Natural killer cell (primary cell): ENCODE measurements at regions not wholly inside any gene's neighbourhood (a gene's known extent, or its start where the extent isn't known, plus 50 kb on each side); places are given as distances from the start of the nearest gene placed in this dataset.

Experiments
- ATAC-seq, 3 donors: fragments of 150-1000 bp in 2 of 3; fragments of 200-7000 bp in 1 of 3; cut with Tn5 transposase; 1 replicate in 1 of 3; 2 replicates in 2 of 3; pipeline ENCODE4 v1.10.0; 2021; ENCODE audit warnings: mild to moderate bottlenecking in 2 of 3, moderate library complexity in 2 of 3
- DNase-seq, 2 donors: peaks; one replicate each; pipeline versions ENCODE4 v3.0.0 to v3.0.0-alpha.2; 2013 to 2021; ENCODE audit warnings: mixed read lengths in 1 of 2
- H3K27ac ChIP-seq: one replicate; pipeline ENCODE4 v1.5.1; 2013; ENCODE audit warnings: mild to moderate bottlenecking, low read length
- H3K27me3 ChIP-seq: one replicate; pipeline ENCODE4 v1.6.1; 2013; ENCODE audit warnings: low read length; ENCODE audit not compliant: control insufficient read depth, insufficient read depth
- H3K36me3 ChIP-seq: one replicate; pipeline ENCODE4 v1.6.1; 2013; ENCODE audit warnings: low read length; ENCODE audit not compliant: control insufficient read depth, insufficient read depth
- H3K4me1 ChIP-seq: one replicate; pipeline ENCODE4 v1.6.1; 2013; ENCODE audit warnings: low read length; ENCODE audit not compliant: control insufficient read depth, insufficient read depth
- H3K4me3 ChIP-seq: one replicate; pipeline ENCODE4 v1.5.1; 2013; ENCODE audit warnings: low read length
- H3K9me3 ChIP-seq: one replicate; pipeline ENCODE4 v1.6.1; 2013; ENCODE audit warnings: low read length; ENCODE audit not compliant: control insufficient read depth, insufficient read depth
- H3K27ac Mint-ChIP-seq, 2 donors: one replicate each; pipeline ENCODE4 v1.8.0; 2022; ENCODE audit warnings: mild to moderate bottlenecking in 2 of 2, mixed read lengths in 2 of 2, moderate library complexity in 1 of 2
- H3K27me3 Mint-ChIP-seq, 2 donors: one replicate each; pipeline ENCODE4 v1.8.0; 2022; ENCODE audit warnings: low read depth in 2 of 2, mixed read lengths in 2 of 2
- H3K36me3 Mint-ChIP-seq: one replicate; pipeline ENCODE4 v1.8.0; 2022; ENCODE audit warnings: mixed read lengths
- H3K4me1 Mint-ChIP-seq, 2 donors: one replicate each; pipeline ENCODE4 v1.8.0; 2022; ENCODE audit warnings: mixed read lengths in 2 of 2
- H3K4me3 Mint-ChIP-seq: one replicate; pipeline ENCODE4 v1.8.0; 2022; ENCODE audit warnings: mild to moderate bottlenecking, moderate library complexity, mixed read lengths
- H3K9me3 Mint-ChIP-seq, 2 donors: one replicate each; pipeline ENCODE4 v1.8.0; 2022; ENCODE audit warnings: mixed read lengths in 2 of 2
- CTCF ChIP-seq: fragments of 200-600 bp; IDR thresholded peaks from one replicate; pipeline ENCODE4 v1.8.0; 2022; ENCODE audit warnings: antibody characterized with exemption
- WGBS: methylation state at CpG from one replicate; pipeline ENCODE4 v1.1.7; 2013; ENCODE audit warnings: missing lambda C conversion rate; ENCODE audit not compliant: insufficient coverage; 5-methylcytosine and 5-hydroxymethylcytosine counted together
- intact Hi-C: fragments of 100-400 bp; cut with micrococcal nuclease; formaldehyde crosslinking; loops from one replicate; pipeline ENCODE4 v1.14.2; 2022

- Histone ChIP-seq H3K4me3 (no peak overlapping the region), H3K9me3 (no peaks in the 10 kb centered on the region), H3K36me3 (no peaks in the 10 kb centered on the region), H3K27me3 (no peaks in the 10 kb centered on the region), H3K27ac (no peak overlapping the region), H3K4me1 (no peaks in the 10 kb centered on the region)
- ATAC-seq, result no peak
- Mint-ChIP-seq H3K4me1 (no peaks in the 10 kb centered on the region), H3K36me3 (no peaks in the 10 kb centered on the region), H3K27ac (no peak overlapping the region), H3K27me3 (peaks cover 2 to 11% of the 10 kb centered on the region in 2 donors), H3K4me3 (no peak overlapping the region), H3K9me3 (no peaks in the 10 kb centered on the region)
- intact Hi-C loops, result no loop called here
- TF ChIP-seq CTCF, result no peak
- WGBS, result 96% methylated on average over 22 of the region's 24 CpGs
- no peak for DNase-seq
Measured at GRCh38 chr5:56498759-56499395, 265.7 kb upstream of the ANKRD55 start.

- no peak for DNase-seq
- Histone ChIP-seq H3K9me3 (no peaks in the 10 kb centered on the region), H3K4me1 (no peaks in the 10 kb centered on the region), H3K27me3 (no peaks in the 10 kb centered on the region), H3K27ac (no peak overlapping the region), H3K36me3 (no peaks in the 10 kb centered on the region), H3K4me3 (no peak overlapping the region)
- Mint-ChIP-seq H3K9me3 (no peaks in the 10 kb centered on the region), H3K4me3 (no peak overlapping the region), H3K27ac (no peak overlapping the region), H3K36me3 (no peaks in the 10 kb centered on the region), H3K4me1 (no peaks in the 10 kb centered on the region), H3K27me3 (peaks cover 2 to 11% of the 10 kb centered on the region in 2 donors)
- intact Hi-C loops, result no loop called here
- WGBS, result 57% methylated on average over 5 of the region's 5 CpGs
- TF ChIP-seq CTCF, result no peak
- no peak for ATAC-seq
Measured at GRCh38 chr5:56496581-56497063, 263.5 kb upstream of the ANKRD55 start.

GRCh38 chr5:56494300-56494731, 261.2 kb upstream of the ANKRD55 start:
- no peaks in the 10 kb centered on the region for H3K4me1 ChIP-seq
- Mint-ChIP-seq H3K9me3 (no peaks in the 10 kb centered on the region), H3K36me3 (no peaks in the 10 kb centered on the region), H3K27me3 (no peaks in the 10 kb centered on the region), H3K4me1 (no peaks in the 10 kb centered on the region), H3K27ac (no peak overlapping the region), H3K4me3 (no peak overlapping the region)
- H3K9me3 ChIP-seq, result no peaks in the 10 kb centered on the region
- H3K27ac ChIP-seq, result no peak overlapping the region
- TF ChIP-seq CTCF, result no peak
- no peaks in the 10 kb centered on the region for H3K36me3 ChIP-seq
- H3K4me3 ChIP-seq, result no peak overlapping the region
- intact Hi-C loops, result no loop called here
- WGBS, result 48% methylated on average over 7 of the region's 7 CpGs
- no peaks in the 10 kb centered on the region for H3K27me3 ChIP-seq
- ATAC-seq, result no peak
- DNase-seq, result no peak

GRCh38 chr5:56493766-56494165, 260.6 kb upstream of the ANKRD55 start:
- TF ChIP-seq CTCF, result no peak
- Mint-ChIP-seq H3K9me3 (no peaks in the 10 kb centered on the region), H3K4me1 (no peaks in the 10 kb centered on the region), H3K27me3 (no peaks in the 10 kb centered on the region), H3K27ac (no peak overlapping the region), H3K4me3 (no peak overlapping the region), H3K36me3 (no peaks in the 10 kb centered on the region)
- ATAC-seq, result no peak
- Histone ChIP-seq H3K27ac (no peak overlapping the region), H3K36me3 (no peaks in the 10 kb centered on the region), H3K4me1 (no peaks in the 10 kb centered on the region), H3K4me3 (no peak overlapping the region), H3K9me3 (no peaks in the 10 kb centered on the region), H3K27me3 (no peaks in the 10 kb centered on the region)
- intact Hi-C loops, result no loop called here
- DNase-seq, result no peak
- WGBS, result 91% methylated on average over 7 of the region's 7 CpGs
